ENCODE measurements at regions not wholly inside any gene's neighbourhood (a gene's known extent, or its start where the extent isn't known, plus 50 kb on each side); places are given as distances from the start of the nearest gene placed in this dataset.
A peak's percentile ranks its signal among the peaks of the same experiment; 100 is the strongest.

DNA sequence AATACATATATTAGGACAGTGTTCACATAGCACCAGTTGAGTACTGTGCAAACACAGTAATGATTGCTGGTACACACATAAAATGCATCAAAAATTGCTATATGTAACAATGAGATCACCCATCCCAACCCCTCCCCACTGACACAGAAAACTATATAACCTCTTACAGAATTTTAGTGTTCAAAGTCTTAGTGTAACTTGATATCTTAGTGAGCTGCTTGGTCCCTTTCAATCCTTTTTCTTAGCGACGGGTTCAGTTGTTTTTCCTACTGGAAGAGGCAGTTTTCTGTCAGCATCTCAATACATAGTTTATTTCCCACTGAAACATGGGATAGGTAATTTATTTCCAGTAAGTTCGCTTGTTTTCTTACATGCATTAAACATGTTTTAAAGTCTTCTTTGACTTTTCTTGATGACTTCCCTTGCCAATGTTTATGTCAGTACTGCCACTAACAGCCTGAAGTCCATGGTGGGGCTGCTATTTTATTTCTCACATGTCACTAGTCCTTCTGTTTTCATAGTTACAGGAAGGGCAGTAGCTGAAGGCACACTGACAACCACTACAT is 96.4 kb upstream of the FOXC1 start:
- H2BK20ac ChIP-seq (ENCODE audit: low read depth, low read length), result no peak overlapping the region
- no peaks in the 10 kb centered on the region; the same call in 1 of the 2 replicates for H3K9me3 ChIP-seq (ENCODE audit: control insufficient read depth, insufficient read depth, low read length)
- intact Hi-C loops (cut with micrococcal nuclease), result no loop called here
- no peak overlapping the region for H3K4me2 ChIP-seq (ENCODE audit: low read depth, low read length)
- H4K91ac ChIP-seq (ENCODE audit: insufficient read depth, low read depth, low read length), result no peak overlapping the region
- no peak overlapping the region for H2AK9ac ChIP-seq (replicated peaks; ENCODE audit: low read depth, low read length, poor library complexity)
- no peak overlapping the region for H4K5ac ChIP-seq (ENCODE audit: low read depth, low read length)
- no peak overlapping the region for H3K4ac ChIP-seq (ENCODE audit: low read depth, low read length)
- CTCF ChIA-PET, result interaction anchor here (0.6 to 1.4 kb wide), 2 partner anchors 11 to 725 kb away, joined by 3 to 5 read pairs; no protein-coding TSS in a partner anchor
- H3K9me1 ChIP-seq (ENCODE audit: insufficient read depth, low read length), result no peaks in the 10 kb centered on the region
- POLR2A ChIA-PET (ENCODE audit: unreplicated experiment), result no interaction called here
- H4K8ac ChIP-seq (ENCODE audit: low read depth in 2 of 2, low read length in 2 of 2), result no peak overlapping the region
- H2BK120ac ChIP-seq (ENCODE audit: low read depth, low read length), result no peak overlapping the region
- H3K18ac ChIP-seq (ENCODE audit: low read depth, low read length), result no peak overlapping the region
- H3K79me1 ChIP-seq (ENCODE audit: low read depth in 1 of 2, low read length in 2 of 2), result no peaks in the 10 kb centered on the region
- no peak overlapping the region for H3K14ac ChIP-seq (replicated peaks; ENCODE audit: low read depth, low read length)
- no peaks in the 10 kb centered on the region for H3K36me3 ChIP-seq (ENCODE audit: control insufficient read depth, insufficient read depth, low read length)
- no peak overlapping the region for H2BK15ac ChIP-seq (ENCODE audit: low read depth, low read length)
- no peak overlapping the region for H2AK5ac ChIP-seq (ENCODE audit: low read depth, low read length)
- no peak overlapping the region for H3K23ac ChIP-seq (ENCODE audit: low read depth, low read length)
- DNase-seq, result no peak
- ATAC-seq (ENCODE audit: low read depth), result peak; percentile 72
- no peak overlapping the region for H3K56ac ChIP-seq (ENCODE audit: extremely low read depth, insufficient read depth, low read length)
- H3K9ac ChIP-seq (ENCODE audit: low read depth, low read length), result no peak overlapping the region
- H2BK5ac ChIP-seq (ENCODE audit: low read depth, low read length, poor library complexity, severe bottlenecking), result no peak overlapping the region
- no peaks in the 10 kb centered on the region for H4K20me1 ChIP-seq (ENCODE audit: insufficient read depth, low read length)
- peaks cover 28% of the 10 kb centered on the region for H3K27me3 ChIP-seq (ENCODE audit: control insufficient read depth, insufficient read depth, low read length)
- no peak overlapping the region for H2AFZ ChIP-seq (replicated peaks; ENCODE audit: low read length, poor library complexity)
- H3K4me1 ChIP-seq (ENCODE audit: control insufficient read depth, insufficient read depth, low read length), result no peaks in the 10 kb centered on the region; the same call in 1 of the 2 replicates
- H3K27ac ChIP-seq (ENCODE audit: insufficient read depth, low read length), result no peak overlapping the region
- BruUV-seq (replicated peaks), result no TSS peak
- TF ChIP-seq CHD1 (IDR thresholded peaks at IDR 0.05; ENCODE audit: low read depth, low read length) (no peak), POLR2A (IDR thresholded peaks at IDR 0.05; ENCODE audit: low read depth, low read length) (no peak), MXI1 (IDR thresholded peaks at IDR 0.05; ENCODE audit: borderline replicate concordance, low read depth, low read length) (no peak), CEBPB (IDR thresholded peaks at IDR 0.05; ENCODE audit: low read depth, low read length) (no peak), RAD21 (IDR thresholded peaks at IDR 0.05; ENCODE audit: low read length) (no peak), RCOR1 (IDR thresholded peaks at IDR 0.05; ENCODE audit: insufficient replicate concordance, low read length) (no peak), USF2 (IDR thresholded peaks at IDR 0.05; ENCODE audit: low read depth, low read length) (no peak), BHLHE40 (IDR thresholded peaks at IDR 0.05; ENCODE audit: low read depth, low read length) (no peak), RFX5 (IDR thresholded peaks at IDR 0.05; ENCODE audit: low read depth, low read length) (no peak), MAZ (IDR thresholded peaks at IDR 0.05; ENCODE audit: borderline replicate concordance, low read depth, low read length) (no peak), FOS (IDR thresholded peaks at IDR 0.05; ENCODE audit: low read depth, low read length) (no peak), NFE2L2 (IDR thresholded peaks at IDR 0.05; ENCODE audit: low read depth, low read length) (no peak), MAFK (IDR thresholded peaks at IDR 0.05; ENCODE audit: low read depth, low read length) (no peak), SMC3 (IDR thresholded peaks at IDR 0.05; ENCODE audit: low read depth, low read length) (no peak)
- TF ChIP-seq, protein P1, sequence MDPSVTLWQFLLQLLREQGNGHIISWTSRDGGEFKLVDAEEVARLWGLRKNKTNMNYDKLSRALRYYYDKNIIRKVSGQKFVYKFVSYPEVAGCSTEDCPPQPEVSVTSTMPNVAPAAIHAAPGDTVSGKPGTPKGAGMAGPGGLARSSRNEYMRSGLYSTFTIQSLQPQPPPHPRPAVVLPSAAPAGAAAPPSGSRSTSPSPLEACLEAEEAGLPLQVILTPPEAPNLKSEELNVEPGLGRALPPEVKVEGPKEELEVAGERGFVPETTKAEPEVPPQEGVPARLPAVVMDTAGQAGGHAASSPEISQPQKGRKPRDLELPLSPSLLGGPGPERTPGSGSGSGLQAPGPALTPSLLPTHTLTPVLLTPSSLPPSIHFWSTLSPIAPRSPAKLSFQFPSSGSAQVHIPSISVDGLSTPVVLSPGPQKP (IDR thresholded peaks at IDR 0.05; ENCODE audit: borderline replicate concordance, low read depth, low read length), result no peak
- TF ChIP-seq, protein P2, sequence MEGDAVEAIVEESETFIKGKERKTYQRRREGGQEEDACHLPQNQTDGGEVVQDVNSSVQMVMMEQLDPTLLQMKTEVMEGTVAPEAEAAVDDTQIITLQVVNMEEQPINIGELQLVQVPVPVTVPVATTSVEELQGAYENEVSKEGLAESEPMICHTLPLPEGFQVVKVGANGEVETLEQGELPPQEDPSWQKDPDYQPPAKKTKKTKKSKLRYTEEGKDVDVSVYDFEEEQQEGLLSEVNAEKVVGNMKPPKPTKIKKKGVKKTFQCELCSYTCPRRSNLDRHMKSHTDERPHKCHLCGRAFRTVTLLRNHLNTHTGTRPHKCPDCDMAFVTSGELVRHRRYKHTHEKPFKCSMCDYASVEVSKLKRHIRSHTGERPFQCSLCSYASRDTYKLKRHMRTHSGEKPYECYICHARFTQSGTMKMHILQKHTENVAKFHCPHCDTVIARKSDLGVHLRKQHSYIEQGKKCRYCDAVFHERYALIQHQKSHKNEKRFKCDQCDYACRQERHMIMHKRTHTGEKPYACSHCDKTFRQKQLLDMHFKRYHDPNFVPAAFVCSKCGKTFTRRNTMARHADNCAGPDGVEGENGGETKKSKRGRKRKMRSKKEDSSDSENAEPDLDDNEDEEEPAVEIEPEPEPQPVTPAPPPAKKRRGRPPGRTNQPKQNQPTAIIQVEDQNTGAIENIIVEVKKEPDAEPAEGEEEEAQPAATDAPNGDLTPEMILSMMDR (conservative IDR thresholded peaks at IDR 0.05; ENCODE audit: low read depth, low read length), result no peak
- H3K4me3 ChIP-seq (ENCODE audit: insufficient read depth, low read depth, low read length), result no peak overlapping the region
- WGBS, 2 experiments (ENCODE audit: extremely low coverage in 2 of 2, insufficient read length in 1 of 2), result no CpG with 5 or more reads among the region's 3 CpGs
- in situ Hi-C loops (cut with MboI; ENCODE audit: low sequenced_read_pairs), result no loop called here
- dilution Hi-C loops (cut with HindIII; ENCODE audit: low sequenced_read_pairs, unreplicated experiment), result no loop called here

Measured in IMR-90 (cell line).